ENCODE measurements at regions not wholly inside any gene's neighbourhood (a gene's known extent, or its start where the extent isn't known, plus 50 kb on each side); places are given as distances from the start of the nearest gene placed in this dataset.

GRCh38 chr4:138519436-138519835 is 277.3 kb upstream of the SLC7A11 start:
- TF ChIP-seq, protein P1, sequence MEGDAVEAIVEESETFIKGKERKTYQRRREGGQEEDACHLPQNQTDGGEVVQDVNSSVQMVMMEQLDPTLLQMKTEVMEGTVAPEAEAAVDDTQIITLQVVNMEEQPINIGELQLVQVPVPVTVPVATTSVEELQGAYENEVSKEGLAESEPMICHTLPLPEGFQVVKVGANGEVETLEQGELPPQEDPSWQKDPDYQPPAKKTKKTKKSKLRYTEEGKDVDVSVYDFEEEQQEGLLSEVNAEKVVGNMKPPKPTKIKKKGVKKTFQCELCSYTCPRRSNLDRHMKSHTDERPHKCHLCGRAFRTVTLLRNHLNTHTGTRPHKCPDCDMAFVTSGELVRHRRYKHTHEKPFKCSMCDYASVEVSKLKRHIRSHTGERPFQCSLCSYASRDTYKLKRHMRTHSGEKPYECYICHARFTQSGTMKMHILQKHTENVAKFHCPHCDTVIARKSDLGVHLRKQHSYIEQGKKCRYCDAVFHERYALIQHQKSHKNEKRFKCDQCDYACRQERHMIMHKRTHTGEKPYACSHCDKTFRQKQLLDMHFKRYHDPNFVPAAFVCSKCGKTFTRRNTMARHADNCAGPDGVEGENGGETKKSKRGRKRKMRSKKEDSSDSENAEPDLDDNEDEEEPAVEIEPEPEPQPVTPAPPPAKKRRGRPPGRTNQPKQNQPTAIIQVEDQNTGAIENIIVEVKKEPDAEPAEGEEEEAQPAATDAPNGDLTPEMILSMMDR (IDR thresholded peaks at IDR 0.05): no peak
- TF ChIP-seq POLR2A (IDR thresholded peaks at IDR 0.05): no peak
